WERI-Rb-1 (cell line): ENCODE measurements at regions not wholly inside any gene's neighbourhood (a gene's known extent, or its start where the extent isn't known, plus 50 kb on each side); places are given as distances from the start of the nearest gene placed in this dataset.

Experiments used
- DNase-seq: peaks from one replicate; pipeline ENCODE4 v3.0.0-alpha.2; 2020
- H3K27ac ChIP-seq: fragments of 250-450 bp; sonication (Bioruptor Pico); 2 replicates; pipeline ENCODE4 v1.5.1; 2020; ENCODE audit warnings: mild to moderate bottlenecking, moderate library complexity
- H3K27me3 ChIP-seq: fragments of 250-450 bp; sonication (Bioruptor Pico); 2 replicates; pipeline ENCODE4 v1.5.1; 2021; ENCODE audit warnings: mild to moderate bottlenecking, low read depth, moderate library complexity; ENCODE audit not compliant: insufficient read depth, severe bottlenecking
- H3K36me3 ChIP-seq: fragments of 250-450 bp; sonication (Bioruptor Pico); 2 replicates; pipeline ENCODE4 v1.5.1; 2020; ENCODE audit warnings: mild to moderate bottlenecking, moderate library complexity
- H3K4me3 ChIP-seq: 2 replicates; pipeline ENCODE4 v1.5.1; 2011; ENCODE audit warnings: low read depth, mild to moderate bottlenecking, control low read depth, low read length
- H3K9me3 ChIP-seq: fragments of 250-450 bp; sonication (Bioruptor Pico); 2 replicates; pipeline ENCODE4 v1.5.1; 2021; ENCODE audit warnings: mild to moderate bottlenecking, moderate library complexity; ENCODE audit not compliant: severe bottlenecking
- CTCF ChIP-seq: IDR thresholded peaks from 2 replicates; pipeline ENCODE4 v1.5.1; 2011; ENCODE audit warnings: low read depth, mild to moderate bottlenecking, control low read depth, inconsistent platforms, low read length

DNA sequence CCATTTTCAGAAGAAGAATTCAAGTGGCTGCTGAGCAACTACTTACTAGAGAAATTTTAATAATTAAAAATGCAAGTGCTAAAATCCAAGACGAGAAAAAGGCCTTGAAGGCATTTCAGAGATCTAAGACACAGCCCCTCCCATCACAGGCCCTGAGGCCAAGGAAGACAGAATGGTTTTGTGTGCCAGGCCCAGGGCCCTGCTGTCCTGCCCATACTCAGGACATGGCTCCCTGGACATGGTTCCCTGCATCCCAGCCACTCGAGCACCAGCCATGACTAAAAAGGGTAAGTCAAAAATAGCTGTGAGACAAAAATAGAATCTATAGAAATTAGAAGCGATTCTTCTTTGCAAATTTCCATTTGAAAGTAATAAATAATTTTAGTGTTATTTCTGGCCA is 364.9 kb downstream of the COL12A1 start:
- H3K27ac ChIP-seq, result no peak overlapping the region
- no peak for DNase-seq
- no peak overlapping the region for H3K4me3 ChIP-seq
- no peak for TF ChIP-seq CTCF
- H3K27me3 ChIP-seq, result peaks cover 16% of the 10 kb centered on the region
- H3K36me3 ChIP-seq, result no peaks in the 10 kb centered on the region
- H3K9me3 ChIP-seq, result no peaks in the 10 kb centered on the region

GRCh38 chr6:74834967-74835366 is 370.9 kb downstream of the COL12A1 start:
- no peak for TF ChIP-seq CTCF
- Histone ChIP-seq H3K27me3 (peaks cover 16% of the 10 kb centered on the region), H3K4me3 (no peak overlapping the region), H3K27ac (no peak overlapping the region), H3K36me3 (no peaks in the 10 kb centered on the region), H3K9me3 (no peaks in the 10 kb centered on the region)
- no peak for DNase-seq

GRCh38 chr6:74826263-74826662 is 379.6 kb downstream of the COL12A1 start:
- Histone ChIP-seq H3K36me3 (no peaks in the 10 kb centered on the region), H3K27ac (no peak overlapping the region), H3K27me3 (no peaks in the 10 kb centered on the region), H3K4me3 (no peak overlapping the region), H3K9me3 (no peaks in the 10 kb centered on the region)
- TF ChIP-seq CTCF, result no peak
- DNase-seq, result no peak

DNA sequence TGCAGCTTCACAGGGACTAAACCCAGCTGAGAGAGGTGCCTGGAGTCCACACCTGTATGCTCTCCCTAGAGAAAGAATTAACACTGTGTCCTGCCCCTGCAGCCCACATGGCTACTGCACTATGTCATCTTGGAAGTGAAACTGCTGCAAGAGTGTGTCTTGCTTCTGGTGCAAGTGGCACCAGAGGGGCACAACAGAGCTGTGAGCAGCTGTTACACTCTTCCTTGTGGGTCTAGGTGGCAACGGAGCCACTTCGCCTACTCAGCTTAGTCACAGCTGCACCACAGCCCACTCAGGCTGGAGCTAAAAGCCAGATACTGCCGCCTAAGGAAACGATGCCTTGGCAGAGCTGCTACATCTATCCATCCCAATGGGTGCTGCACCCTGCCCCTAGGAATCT is 391.4 kb downstream of the COL12A1 start:
- Histone ChIP-seq H3K4me3 (no peak overlapping the region), H3K27ac (no peak overlapping the region), H3K27me3 (peaks cover 35% of the 10 kb centered on the region), H3K9me3 (peaks cover 4% of the 10 kb centered on the region), H3K36me3 (no peaks in the 10 kb centered on the region)
- no peak for DNase-seq
- TF ChIP-seq CTCF, result no peak

- H3K36me3 ChIP-seq, result no peaks in the 10 kb centered on the region
- peaks cover 25% of the 10 kb centered on the region for H3K27me3 ChIP-seq
- no peak for TF ChIP-seq CTCF
- no peak for DNase-seq
- H3K9me3 ChIP-seq, result no peaks in the 10 kb centered on the region
- H3K4me3 ChIP-seq, result no peak overlapping the region
- H3K27ac ChIP-seq, result no peak overlapping the region
These were observed 398.2 kb downstream of the COL12A1 start for GRCh38 chr6:74807674-74808073.

- Histone ChIP-seq H3K4me3 (no peak overlapping the region), H3K27ac (no peak overlapping the region), H3K36me3 (no peaks in the 10 kb centered on the region), H3K27me3 (peaks cover 21% of the 10 kb centered on the region), H3K9me3 (no peaks in the 10 kb centered on the region)
- DNase-seq, result no peak
- no peak for TF ChIP-seq CTCF
These were observed 399.7 kb downstream of the COL12A1 start for GRCh38 chr6:74805916-74806696.
